ENCODE measurements at regions not wholly inside any gene's neighbourhood (a gene's known extent, or its start where the extent isn't known, plus 50 kb on each side); places are given as distances from the start of the nearest gene placed in this dataset.

DNA sequence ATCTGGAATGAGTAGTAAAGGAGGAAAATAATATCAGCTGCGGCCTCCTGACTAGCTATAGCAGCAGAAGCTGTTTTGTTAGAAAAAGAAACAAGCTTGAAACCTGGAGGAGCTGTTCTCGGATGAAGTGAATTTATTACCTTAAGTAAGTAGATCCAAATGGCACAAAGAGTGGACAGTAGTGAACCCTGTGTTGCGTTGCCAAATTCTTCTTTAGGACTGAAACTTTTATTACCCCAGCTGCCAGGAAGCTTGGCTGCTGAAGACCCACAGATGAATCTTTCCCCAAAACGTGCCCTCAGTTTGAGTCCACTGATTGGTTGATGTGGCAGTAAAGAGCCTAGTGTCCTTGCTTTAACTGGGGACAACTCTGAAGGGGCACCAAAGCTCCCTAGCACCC lies 366.8 kb upstream of the GBE1 start:
- TF ChIP-seq, protein P1, sequence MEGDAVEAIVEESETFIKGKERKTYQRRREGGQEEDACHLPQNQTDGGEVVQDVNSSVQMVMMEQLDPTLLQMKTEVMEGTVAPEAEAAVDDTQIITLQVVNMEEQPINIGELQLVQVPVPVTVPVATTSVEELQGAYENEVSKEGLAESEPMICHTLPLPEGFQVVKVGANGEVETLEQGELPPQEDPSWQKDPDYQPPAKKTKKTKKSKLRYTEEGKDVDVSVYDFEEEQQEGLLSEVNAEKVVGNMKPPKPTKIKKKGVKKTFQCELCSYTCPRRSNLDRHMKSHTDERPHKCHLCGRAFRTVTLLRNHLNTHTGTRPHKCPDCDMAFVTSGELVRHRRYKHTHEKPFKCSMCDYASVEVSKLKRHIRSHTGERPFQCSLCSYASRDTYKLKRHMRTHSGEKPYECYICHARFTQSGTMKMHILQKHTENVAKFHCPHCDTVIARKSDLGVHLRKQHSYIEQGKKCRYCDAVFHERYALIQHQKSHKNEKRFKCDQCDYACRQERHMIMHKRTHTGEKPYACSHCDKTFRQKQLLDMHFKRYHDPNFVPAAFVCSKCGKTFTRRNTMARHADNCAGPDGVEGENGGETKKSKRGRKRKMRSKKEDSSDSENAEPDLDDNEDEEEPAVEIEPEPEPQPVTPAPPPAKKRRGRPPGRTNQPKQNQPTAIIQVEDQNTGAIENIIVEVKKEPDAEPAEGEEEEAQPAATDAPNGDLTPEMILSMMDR (IDR thresholded peaks at IDR 0.05): no peak
- TF ChIP-seq POLR2A (IDR thresholded peaks at IDR 0.05): no peak

All from Peyer's patch (tissue), 4 donors.